ENCODE measurements at regions not wholly inside any gene's neighbourhood (a gene's known extent, or its start where the extent isn't known, plus 50 kb on each side); places are given as distances from the start of the nearest gene placed in this dataset.

- TF ChIP-seq EZH2phosphoT487 (IDR thresholded peaks at IDR 0.05; ENCODE audit: borderline replicate concordance) = no peak
- TF ChIP-seq, protein P1, sequence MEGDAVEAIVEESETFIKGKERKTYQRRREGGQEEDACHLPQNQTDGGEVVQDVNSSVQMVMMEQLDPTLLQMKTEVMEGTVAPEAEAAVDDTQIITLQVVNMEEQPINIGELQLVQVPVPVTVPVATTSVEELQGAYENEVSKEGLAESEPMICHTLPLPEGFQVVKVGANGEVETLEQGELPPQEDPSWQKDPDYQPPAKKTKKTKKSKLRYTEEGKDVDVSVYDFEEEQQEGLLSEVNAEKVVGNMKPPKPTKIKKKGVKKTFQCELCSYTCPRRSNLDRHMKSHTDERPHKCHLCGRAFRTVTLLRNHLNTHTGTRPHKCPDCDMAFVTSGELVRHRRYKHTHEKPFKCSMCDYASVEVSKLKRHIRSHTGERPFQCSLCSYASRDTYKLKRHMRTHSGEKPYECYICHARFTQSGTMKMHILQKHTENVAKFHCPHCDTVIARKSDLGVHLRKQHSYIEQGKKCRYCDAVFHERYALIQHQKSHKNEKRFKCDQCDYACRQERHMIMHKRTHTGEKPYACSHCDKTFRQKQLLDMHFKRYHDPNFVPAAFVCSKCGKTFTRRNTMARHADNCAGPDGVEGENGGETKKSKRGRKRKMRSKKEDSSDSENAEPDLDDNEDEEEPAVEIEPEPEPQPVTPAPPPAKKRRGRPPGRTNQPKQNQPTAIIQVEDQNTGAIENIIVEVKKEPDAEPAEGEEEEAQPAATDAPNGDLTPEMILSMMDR (conservative IDR thresholded peaks at IDR 0.05; ENCODE audit: low read length) = no peak
Observed at GRCh38 chr7:40915071-40915470, 780.3 kb downstream of the SUGCT start.
